CD4-positive, alpha-beta T cell (primary cell): ENCODE measurements at regions not wholly inside any gene's neighbourhood (a gene's known extent, or its start where the extent isn't known, plus 50 kb on each side); places are given as distances from the start of the nearest gene placed in this dataset.

Experiments
- ATAC-seq: fragments of 200-7000 bp; cut with Tn5 transposase; one replicate; pipeline ENCODE4 v1.10.0; 2022; ENCODE audit warnings: mild to moderate bottlenecking; ENCODE audit not compliant: poor library complexity
- CTCF ChIA-PET: fragments of 350-600 bp; sonication (Branson Sonifier 250); formaldehyde crosslinking; loops from one replicate; lab custom pipeline; 2021; ENCODE audit warnings: antibody characterized with exemption, inconsistent platforms; lab: Charles Lee
- POLR2A ChIA-PET: fragments of 350-600 bp; sonication (Branson Sonifier 250); formaldehyde crosslinking; loops from one replicate; lab custom pipeline; 2021; ENCODE audit warnings: antibody characterized with exemption, inconsistent platforms; lab: Charles Lee
- DNase-seq, 14 experiments: peaks; one replicate each; pipeline ENCODE4 v3.0.0-alpha.2; 2013 to 2020; ENCODE audit warnings: mixed read lengths in 2 of 14
- H3K27ac ChIP-seq, 2 donors: one replicate each; pipeline versions ENCODE4 v1.5.1 to v1.7.0; 2013; ENCODE audit warnings: low read length in 2 of 2, low read depth in 1 of 2, mild to moderate bottlenecking in 1 of 2
- H3K27me3 ChIP-seq, 2 experiments: 1 replicate in 1 of 2; 2 replicates in 1 of 2; pipeline versions ENCODE4 v1.6.1 to v1.7.0; 2013; ENCODE audit warnings: low read length in 2 of 2, control low read depth in 1 of 2, mild to moderate bottlenecking in 1 of 2, moderate library complexity in 1 of 2; ENCODE audit not compliant: insufficient read depth in 2 of 2, control insufficient read depth in 1 of 2
- H3K36me3 ChIP-seq: one replicate; pipeline ENCODE4 v1.6.1; 2013; ENCODE audit warnings: low read length, control low read depth; ENCODE audit not compliant: insufficient read depth
- H3K4me1 ChIP-seq: one replicate; pipeline ENCODE4 v1.6.1; 2013; ENCODE audit warnings: low read length, control low read depth; ENCODE audit not compliant: insufficient read depth
- H3K4me3 ChIP-seq: one replicate; pipeline ENCODE4 v1.5.1; 2013; ENCODE audit warnings: mild to moderate bottlenecking, low read length, moderate library complexity
- H3K9me3 ChIP-seq, 2 experiments: 1 replicate in 1 of 2; 2 replicates in 1 of 2; pipeline versions ENCODE4 v1.6.1 to v1.7.0; 2013; ENCODE audit warnings: low read length in 2 of 2, mild to moderate bottlenecking in 2 of 2, control low read depth in 1 of 2, moderate library complexity in 1 of 2; ENCODE audit not compliant: control insufficient read depth in 1 of 2, insufficient read depth in 1 of 2
- H3K27ac Mint-ChIP-seq: one replicate; pipeline ENCODE4 v1.8.0; 2020; ENCODE audit warnings: mixed read lengths
- H3K27me3 Mint-ChIP-seq: one replicate; pipeline ENCODE4 v1.8.0; 2021; ENCODE audit warnings: mixed read lengths
- H3K36me3 Mint-ChIP-seq: one replicate; pipeline ENCODE4 v1.8.0; 2021; ENCODE audit warnings: low read depth, mixed read lengths
- H3K4me1 Mint-ChIP-seq: one replicate; pipeline ENCODE4 v1.8.0; 2021; ENCODE audit warnings: low read depth, mixed read lengths
- H3K4me3 Mint-ChIP-seq: one replicate; pipeline ENCODE4 v1.8.0; 2020; ENCODE audit warnings: mild to moderate bottlenecking, mixed read lengths
- H3K9me3 Mint-ChIP-seq: one replicate; pipeline ENCODE4 v1.8.0; 2020; ENCODE audit warnings: mixed read lengths
- intact Hi-C, 2 experiments: fragments of 100-400 bp; cut with DNase I in 1 of 2; cut with micrococcal nuclease in 1 of 2; formaldehyde crosslinking; loops; one replicate each; pipeline versions ENCODE4 v1.15.1 to v1.9.0; 2023 to 2025; cut with DNase I, micrococcal nuclease
- TF ChIP-seq, protein P1 (sequence below): fragments of 200-600 bp; IDR thresholded peaks from one replicate; pipeline ENCODE4 v1.8.0; 2022; ENCODE audit warnings: antibody characterized with exemption, mild to moderate bottlenecking

DNA sequence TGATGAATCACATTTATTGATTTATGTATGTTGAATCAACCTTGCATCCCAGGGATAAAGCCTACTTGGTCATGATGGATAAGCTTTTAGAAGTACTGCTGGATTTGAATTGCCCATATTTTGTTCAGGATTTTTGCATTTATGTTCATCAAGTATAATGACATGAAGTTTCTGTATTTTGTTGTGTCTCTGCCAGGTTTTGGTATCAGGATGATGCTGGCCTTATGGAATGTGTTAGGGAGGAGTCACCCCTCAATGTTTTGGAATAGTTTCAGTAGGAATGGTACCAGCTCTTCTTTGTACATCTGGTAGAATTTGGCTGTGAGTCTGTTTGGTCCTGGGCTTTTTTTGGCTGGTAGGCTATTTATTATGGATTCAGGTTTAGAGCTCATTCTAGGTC lies 1643.1 kb upstream of the B3GALT2 start:
- no peak overlapping the region for H3K4me3 Mint-ChIP-seq
- no peaks in the 10 kb centered on the region for H3K9me3 ChIP-seq
- no peaks in the 10 kb centered on the region for H3K4me1 Mint-ChIP-seq
- no peak overlapping the region for H3K27ac Mint-ChIP-seq
- ChIA-PET CTCF (no interaction called here), POLR2A (no interaction called here)
- intact Hi-C loops, result no loop called here
- no peak overlapping the region for H3K4me3 ChIP-seq
- H3K36me3 Mint-ChIP-seq, result no peaks in the 10 kb centered on the region
- DNase-seq (no peak), ATAC-seq (no peak)
- H3K9me3 Mint-ChIP-seq, result no peaks in the 10 kb centered on the region
- TF ChIP-seq, protein P1, sequence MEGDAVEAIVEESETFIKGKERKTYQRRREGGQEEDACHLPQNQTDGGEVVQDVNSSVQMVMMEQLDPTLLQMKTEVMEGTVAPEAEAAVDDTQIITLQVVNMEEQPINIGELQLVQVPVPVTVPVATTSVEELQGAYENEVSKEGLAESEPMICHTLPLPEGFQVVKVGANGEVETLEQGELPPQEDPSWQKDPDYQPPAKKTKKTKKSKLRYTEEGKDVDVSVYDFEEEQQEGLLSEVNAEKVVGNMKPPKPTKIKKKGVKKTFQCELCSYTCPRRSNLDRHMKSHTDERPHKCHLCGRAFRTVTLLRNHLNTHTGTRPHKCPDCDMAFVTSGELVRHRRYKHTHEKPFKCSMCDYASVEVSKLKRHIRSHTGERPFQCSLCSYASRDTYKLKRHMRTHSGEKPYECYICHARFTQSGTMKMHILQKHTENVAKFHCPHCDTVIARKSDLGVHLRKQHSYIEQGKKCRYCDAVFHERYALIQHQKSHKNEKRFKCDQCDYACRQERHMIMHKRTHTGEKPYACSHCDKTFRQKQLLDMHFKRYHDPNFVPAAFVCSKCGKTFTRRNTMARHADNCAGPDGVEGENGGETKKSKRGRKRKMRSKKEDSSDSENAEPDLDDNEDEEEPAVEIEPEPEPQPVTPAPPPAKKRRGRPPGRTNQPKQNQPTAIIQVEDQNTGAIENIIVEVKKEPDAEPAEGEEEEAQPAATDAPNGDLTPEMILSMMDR, result no peak
- H3K36me3 ChIP-seq, result no peaks in the 10 kb centered on the region
- H3K4me1 ChIP-seq, result no peaks in the 10 kb centered on the region
- no peaks in the 10 kb centered on the region for H3K27me3 ChIP-seq
- H3K27me3 Mint-ChIP-seq, result no peaks in the 10 kb centered on the region
- no peak overlapping the region for H3K27ac ChIP-seq

DNA sequence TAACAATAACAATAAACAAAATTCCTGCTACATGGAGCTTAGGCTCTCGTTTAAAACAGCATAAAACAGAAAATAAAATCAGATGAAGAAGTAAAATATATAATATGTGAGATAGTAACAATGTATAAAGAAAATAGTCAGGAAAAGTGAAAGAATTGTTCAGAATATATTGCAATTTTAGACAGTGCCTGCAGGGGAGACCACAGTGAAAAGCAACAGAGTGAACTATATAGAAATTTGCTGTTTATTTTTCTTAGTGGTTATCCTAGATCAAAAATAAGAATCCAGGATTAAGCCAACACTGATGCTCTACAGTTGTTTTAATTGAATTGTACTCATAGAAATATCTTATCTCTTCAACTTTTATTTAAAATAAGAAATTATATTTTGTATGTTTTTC lies 1639.0 kb upstream of the B3GALT2 start:
- no peak overlapping the region for H3K27ac Mint-ChIP-seq
- no peaks in the 10 kb centered on the region for H3K4me1 ChIP-seq

DNA sequence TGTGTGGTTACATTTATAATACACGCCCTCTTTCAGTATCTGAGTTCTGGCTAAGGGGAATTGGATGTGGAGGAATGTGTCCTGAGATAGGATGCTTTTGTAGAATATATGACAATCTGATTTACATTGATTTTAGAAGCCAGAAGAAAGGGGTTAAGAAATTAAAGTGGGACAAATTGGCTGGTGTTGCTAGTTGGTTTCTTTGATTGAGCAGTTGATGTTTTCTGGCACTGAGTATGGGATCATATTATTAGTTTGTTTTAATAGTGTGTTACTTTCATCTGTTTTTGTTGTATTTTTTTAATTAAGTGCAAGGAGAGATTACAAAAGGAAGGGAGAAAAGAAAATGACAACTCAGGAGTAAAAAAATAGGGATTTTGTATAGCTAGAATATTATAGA lies 1634.7 kb upstream of the B3GALT2 start:
- CTCF ChIA-PET, result no interaction called here

More for the DNA sequence above, 1639.0 kb upstream of the B3GALT2 start:
- POLR2A ChIA-PET, result no interaction called here
- intact Hi-C loops, result no loop called here
- TF ChIP-seq, protein P1, result no peak
- Mint-ChIP-seq H3K36me3 (no peaks in the 10 kb centered on the region), H3K9me3 (no peaks in the 10 kb centered on the region), H3K4me1 (no peaks in the 10 kb centered on the region), H3K4me3 (no peak overlapping the region), H3K27me3 (no peaks in the 10 kb centered on the region)
- CTCF ChIA-PET, result no interaction called here
- H3K27ac ChIP-seq, result no peak overlapping the region
- H3K36me3 ChIP-seq, result no peaks in the 10 kb centered on the region
- H3K9me3 ChIP-seq, result no peaks in the 10 kb centered on the region
- H3K27me3 ChIP-seq, result no peaks in the 10 kb centered on the region
- H3K4me3 ChIP-seq, result no peak overlapping the region
- ATAC-seq (no peak), DNase-seq (no peak)

More for the DNA sequence above, 1634.7 kb upstream of the B3GALT2 start:
- TF ChIP-seq, protein P1, result no peak
- no peaks in the 10 kb centered on the region for H3K4me1 Mint-ChIP-seq
- H3K27ac Mint-ChIP-seq, result no peak overlapping the region
- intact Hi-C loops, result no loop called here
- no peak overlapping the region for H3K4me3 Mint-ChIP-seq
- DNase-seq (no peak), ATAC-seq (no peak)
- H3K27me3 ChIP-seq, result no peaks in the 10 kb centered on the region
- H3K27ac ChIP-seq, result no peak overlapping the region
- H3K4me3 ChIP-seq, result no peak overlapping the region
- H3K9me3 Mint-ChIP-seq, result no peaks in the 10 kb centered on the region
- H3K9me3 ChIP-seq, result no peaks in the 10 kb centered on the region
- H3K36me3 ChIP-seq, result no peaks in the 10 kb centered on the region
- H3K4me1 ChIP-seq, result no peaks in the 10 kb centered on the region
- POLR2A ChIA-PET, result no interaction called here
- no peaks in the 10 kb centered on the region for H3K36me3 Mint-ChIP-seq
- no peaks in the 10 kb centered on the region for H3K27me3 Mint-ChIP-seq
